Motor neuron (in vitro differentiated cells): ENCODE measurements at regions not wholly inside any gene's neighbourhood (a gene's known extent, or its start where the extent isn't known, plus 50 kb on each side); places are given as distances from the start of the nearest gene placed in this dataset.

Experiments used
- ATAC-seq, 8 experiments: fragments of 200-7000 bp; cut with Tn5 transposase; replicated peaks in 6 of 8; 2 replicates each; pipeline ENCODE4 v1.8.0; 2021; ENCODE audit warnings: mild to moderate bottlenecking in 8 of 8, moderate library complexity in 8 of 8
- H3K27ac ChIP-seq, 2 donors: fragments of 250-450 bp; sonication (Bioruptor Pico); 2 replicates each; pipeline ENCODE4 v1.9.0; 2021; ENCODE audit warnings: antibody characterized with exemption in 2 of 2, mild to moderate bottlenecking in 2 of 2, moderate library complexity in 1 of 2
- H3K4me1 ChIP-seq, 2 donors: fragments of 250-450 bp; sonication (Bioruptor Pico); replicated peaks in 1 of 2; 2 replicates each; pipeline ENCODE4 v1.6.1; 2021; ENCODE audit warnings: antibody characterized with exemption in 2 of 2, mild to moderate bottlenecking in 2 of 2, moderate library complexity in 1 of 2
- H3K4me3 ChIP-seq, 5 donors: fragments of 250-450 bp; sonication (Bioruptor Pico); 2 replicates each; pipeline ENCODE4 v1.9.0; 2021; ENCODE audit warnings: antibody characterized with exemption in 5 of 5, mild to moderate bottlenecking in 5 of 5, moderate library complexity in 4 of 5
- WGBS, 10 experiments: fragments of 450-650 bp; shearing (Covaris generic); methylation state at CpG; one replicate each; pipeline ENCODE4 v1.0.0; 2022; 5-methylcytosine and 5-hydroxymethylcytosine counted together
- in situ Hi-C, 9 experiments: fragments of 400-800 bp; cut with MboI; loops; one replicate each; pipeline ENCODE4 v1.15.0; 2021; ENCODE audit warnings: low sequenced_read_pairs in 9 of 9, low pct_unique_long_range_greater_than_20kb in 2 of 9; ENCODE audit not compliant: unreplicated experiment in 9 of 9

- 0 to 88% (median 76%) methylated on average over 1 to 6 of the region's 6 CpGs; no CpG with 5 or more reads in 1 of the 10 experiments for WGBS, 10 experiments
- peak in 1 of 8 experiments; percentile 63 for ATAC-seq
- Histone ChIP-seq H3K4me3 (no peak overlapping the region), H3K4me1 (no peaks in the 10 kb centered on the region), H3K27ac (no peak overlapping the region)
- in situ Hi-C loops = no loop called here
These were observed 124.7 kb upstream of the CPEB2 start for GRCh38 chr4:14877246-14878225.

DNA sequence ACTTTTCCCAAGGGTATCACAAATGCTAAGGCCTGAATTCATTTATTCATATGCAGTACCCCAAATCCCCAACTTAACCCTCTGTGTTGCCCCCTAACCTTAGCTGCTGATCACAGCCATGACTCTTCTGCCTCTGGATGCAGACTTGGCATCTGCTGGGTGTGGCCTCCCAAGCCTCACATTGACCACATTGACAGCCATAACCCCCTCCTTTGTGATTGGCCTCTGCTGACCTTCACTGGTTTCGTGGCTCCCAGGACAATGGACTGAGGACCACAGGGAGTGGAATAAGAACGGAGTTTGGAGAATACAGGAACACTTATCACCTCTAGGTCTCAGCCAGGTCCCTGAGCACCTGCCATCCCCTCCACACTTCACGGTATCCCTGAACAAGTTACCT is 123.6 kb upstream of the CPEB2 start:
- no peak for ATAC-seq
- in situ Hi-C loops = no loop called here
- no peak overlapping the region for H3K27ac ChIP-seq
- no peak overlapping the region for H3K4me3 ChIP-seq
- 25 to 88% (median 50%) methylated on average over 1 to 3 of the region's 3 CpGs; no CpG with 5 or more reads in 3 of the 10 experiments for WGBS, 10 experiments
- peaks cover 0 to 1% of the 10 kb centered on the region in 2 donors for H3K4me1 ChIP-seq

- Histone ChIP-seq H3K27ac (no peak overlapping the region), H3K4me1 (peaks cover 0 to 2% of the 10 kb centered on the region in 2 donors), H3K4me3 (no peak overlapping the region)
- in situ Hi-C loops = no loop called here
- peak in 1 of 8 experiments; percentile 71 for ATAC-seq
- WGBS, 10 experiments = 40 to 96% (median 60%) methylated on average over 1 to 4 of the region's 7 CpGs; no CpG with 5 or more reads in 5 of the 10 experiments
These were observed 122.6 kb upstream of the CPEB2 start for GRCh38 chr4:14879683-14880082.

- Histone ChIP-seq H3K4me1 (peaks cover 0 to 2% of the 10 kb centered on the region in 2 donors), H3K27ac (no peak overlapping the region), H3K4me3 (no peak overlapping the region)
- WGBS, 10 experiments = 0 to 80% (median 50%) methylated on average over 1 of the region's 2 CpGs; no CpG with 5 or more reads in 5 of the 10 experiments
- in situ Hi-C loops = no loop called here
- ATAC-seq = peak in 3 of 8 experiments; percentile 22 to 43 (median 41)
These were observed 121.5 kb upstream of the CPEB2 start for GRCh38 chr4:14880805-14881204.

DNA sequence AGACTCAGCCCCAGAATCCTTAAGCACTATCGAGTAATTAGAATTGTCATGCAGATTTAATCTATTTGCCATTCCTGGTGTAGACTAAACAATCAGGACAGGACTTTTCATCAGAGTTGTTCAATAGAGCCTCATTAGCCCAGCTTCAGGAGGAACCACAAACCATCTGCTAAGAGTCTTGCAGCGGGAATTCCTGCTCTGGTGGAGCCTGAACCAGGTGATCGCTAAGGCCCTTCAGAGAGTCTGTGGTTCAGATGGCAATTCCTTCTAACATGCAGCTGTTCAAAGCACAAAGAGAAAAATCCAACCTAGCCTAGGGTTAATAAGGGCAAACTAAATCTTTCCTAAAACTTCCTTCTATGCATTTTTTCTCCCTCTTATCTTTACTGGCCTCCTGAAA is 119.1 kb upstream of the CPEB2 start:
- Histone ChIP-seq H3K4me3 (no peak overlapping the region), H3K4me1 (peaks cover 0 to 2% of the 10 kb centered on the region in 2 donors), H3K27ac (no peak overlapping the region)
- ATAC-seq = no peak
- 29 to 92% (median 86%) methylated on average over 1 to 3 of the region's 3 CpGs; no CpG with 5 or more reads in 1 of the 10 experiments for WGBS, 10 experiments
- in situ Hi-C loops = no loop called here

GRCh38 chr4:14883661-14884060 is 118.6 kb upstream of the CPEB2 start:
- WGBS, 10 experiments = 0 to 80% (median 50%) methylated on average over 1 of the region's 1 CpG; no CpG with 5 or more reads in 5 of the 10 experiments
- H3K27ac ChIP-seq = no peak overlapping the region
- in situ Hi-C loops = no loop called here

GRCh38 chr4:14887842-14888433 is 114.3 kb upstream of the CPEB2 start:
- Histone ChIP-seq H3K4me3 (no peak overlapping the region), H3K4me1 (peaks cover 2 to 7% of the 10 kb centered on the region in 2 donors), H3K27ac (no peak overlapping the region)
- WGBS, 10 experiments = 27 to 100% (median 70%) methylated on average over 3 to 9 of the region's 9 CpGs; no CpG with 5 or more reads in 1 of the 10 experiments
- ATAC-seq = no peak
- in situ Hi-C loops = no loop called here

More at GRCh38 chr4:14883661-14884060, 118.6 kb upstream of the CPEB2 start:
- peak in 1 of 8 experiments; percentile 29 for ATAC-seq
- Histone ChIP-seq H3K4me1 (peaks cover 2 to 4% of the 10 kb centered on the region in 2 donors), H3K4me3 (no peak overlapping the region)

GRCh38 chr4:14888790-14889572 is 113.3 kb upstream of the CPEB2 start:
- no peak overlapping the region for H3K4me3 ChIP-seq
- in situ Hi-C loops = no loop called here
- H3K4me1 ChIP-seq = peaks cover 0 to 7% of the 10 kb centered on the region in 2 donors
- 27 to 100% (median 72%) methylated on average over 1 to 4 of the region's 4 CpGs; no CpG with 5 or more reads in 1 of the 10 experiments for WGBS, 10 experiments
- peak overlapping the region in 1 of 2 donors; percentile 35 for H3K27ac ChIP-seq
- peak in 6 of 8 experiments; percentile 57 to 100 (median 99) for ATAC-seq

GRCh38 chr4:14892563-14892962 is 109.7 kb upstream of the CPEB2 start:
- Histone ChIP-seq H3K27ac (no peak overlapping the region), H3K4me3 (no peak overlapping the region), H3K4me1 (peaks cover 0 to 7% of the 10 kb centered on the region in 2 donors)
- in situ Hi-C loops = no loop called here
- WGBS, 10 experiments = 6 to 87% (median 75%) methylated on average over 1 to 2 of the region's 3 CpGs; no CpG with 5 or more reads in 3 of the 10 experiments
- ATAC-seq = no peak

DNA sequence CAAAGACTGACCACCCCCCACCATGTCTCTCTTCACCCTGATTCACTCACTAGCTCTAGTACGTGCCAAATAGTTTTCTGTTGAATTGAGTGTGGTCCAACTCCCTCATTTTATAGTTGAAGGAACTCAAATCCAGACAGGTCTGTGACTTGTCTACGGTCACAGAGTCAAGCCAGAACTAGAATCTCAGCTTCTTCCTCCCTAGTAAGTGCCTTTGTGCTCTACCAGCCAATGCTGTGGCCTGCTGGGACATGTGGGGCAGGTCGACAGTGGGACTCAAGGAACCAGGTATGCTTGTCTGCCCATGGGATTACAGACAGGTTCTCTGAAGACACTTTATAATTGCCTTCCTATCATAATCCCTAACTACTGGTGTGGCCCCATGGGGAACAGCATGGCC is 108.6 kb upstream of the CPEB2 start:
- ATAC-seq = no peak
- in situ Hi-C loops = no loop called here
- WGBS, 10 experiments = 20 to 100% (median 43%) methylated on average over 1 to 2 of the region's 3 CpGs; no CpG with 5 or more reads in 5 of the 10 experiments
- no peak overlapping the region for H3K4me3 ChIP-seq
- peaks cover 0 to 3% of the 10 kb centered on the region in 2 donors for H3K4me1 ChIP-seq
- no peak overlapping the region for H3K27ac ChIP-seq

DNA sequence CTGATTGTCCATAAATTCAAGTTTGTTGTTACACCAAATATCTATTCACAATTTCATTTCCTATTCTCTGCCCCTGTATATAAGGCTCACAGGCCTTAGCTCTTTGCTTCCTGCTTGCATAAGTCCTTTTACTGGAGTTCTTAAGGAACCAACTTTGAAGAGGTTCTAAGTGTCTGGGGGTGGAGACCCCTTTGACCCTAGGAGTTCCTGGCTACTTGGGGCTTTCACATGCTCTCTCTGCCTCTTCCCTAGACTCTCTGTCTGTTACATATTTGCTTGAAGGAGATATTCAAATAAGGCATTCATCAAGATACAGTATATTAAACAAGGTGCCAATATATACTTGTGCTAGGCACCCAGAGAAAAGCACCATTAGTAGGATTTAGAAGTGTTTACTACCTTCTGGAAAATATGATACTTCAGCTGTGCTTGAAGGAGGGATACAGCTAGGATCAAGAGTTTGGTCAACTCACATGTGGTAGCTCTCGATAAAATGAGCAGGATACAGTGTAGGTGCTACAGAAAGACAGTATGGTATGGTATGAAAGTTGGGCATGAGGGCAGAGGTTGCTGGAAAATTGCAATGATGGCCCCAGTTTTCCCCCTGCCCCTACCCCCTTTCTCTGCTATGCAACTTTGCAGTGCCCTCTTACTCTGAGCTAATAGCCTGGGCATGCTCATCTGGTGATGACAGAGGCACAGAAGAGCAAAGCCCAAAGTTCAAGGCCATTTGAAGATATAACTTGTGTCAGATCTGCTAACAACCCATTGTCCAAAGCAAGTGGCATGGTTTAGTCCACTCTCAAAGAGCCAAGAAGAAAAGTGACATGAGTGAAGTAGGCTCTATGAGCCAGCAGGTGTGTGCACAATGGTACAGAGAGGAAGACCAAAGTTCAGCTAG is 107.6 kb upstream of the CPEB2 start:
- no peak for ATAC-seq
- Histone ChIP-seq H3K4me3 (no peak overlapping the region), H3K4me1 (no peaks in the 10 kb centered on the region), H3K27ac (no peak overlapping the region)
- in situ Hi-C loops = no loop called here
- 60 to 100% (median 100%) methylated on average over 1 of the region's 1 CpG; no CpG with 5 or more reads in 7 of the 10 experiments for WGBS, 10 experiments
